HCT116 (cell line): ENCODE measurements at regions not wholly inside any gene's neighbourhood (a gene's known extent, or its start where the extent isn't known, plus 50 kb on each side); places are given as distances from the start of the nearest gene placed in this dataset.

Experiments
- ATAC-seq: fragments of 200-7000 bp; cut with Tn5 transposase; 2 replicates; pipeline ENCODE4 v1.9.1; 2020; ENCODE audit warnings: mild to moderate bottlenecking, moderate library complexity
- BruUV-seq: library from RNA; stranded (reverse); fragments of 400-500 nt; replicated peaks from 2 replicates; lab custom pipeline; 2021; lab: Mats Ljungman, UMichigan
- CTCF ChIA-PET: fragments of 300-600 bp; sonication (Branson Sonifier 250); formaldehyde crosslinking; loops from one replicate; lab custom pipeline; 2021; ENCODE audit warnings: antibody characterized with exemption; lab: Charles Lee
- POLR2A ChIA-PET: fragments of 300-600, 350-600 bp; sonication (Branson Sonifier 250); formaldehyde crosslinking; loops from one replicate; lab custom pipeline; 2021; ENCODE audit warnings: antibody characterized with exemption; lab: Charles Lee
- RAD21 ChIA-PET, 2 experiments: fragments of 300-600 bp; sonication (Branson Sonifier 250); formaldehyde crosslinking; loops; one replicate each; lab custom pipeline; 2023; ENCODE audit warnings: low total read pairs in 2 of 2; ENCODE audit not compliant: uncharacterized antibody in 2 of 2, unreplicated experiment in 2 of 2, low non-redundant PET in 1 of 2; lab: Charles Lee
- DNase-seq: peaks from one replicate; pipeline ENCODE4 v3.0.0-alpha.2; 2010; ENCODE audit warnings: low read depth, low spot score
- H2AFZ ChIP-seq: fragments of 200-600 bp; shearing (Covaris generic), sonication (generic); 2 replicates; pipeline ENCODE4 v1.6.1; 2017; ENCODE audit warnings: low read depth, mixed run types, mixed read lengths, antibody characterized with exemption, low read length; ENCODE audit not compliant: poor library complexity, severe bottlenecking
- H3K27ac ChIP-seq: 2 replicates; pipeline ENCODE4 v1.5.1; 2012; ENCODE audit warnings: low read depth, low read length
- H3K27me3 ChIP-seq: fragments of 200-600 bp; sonication (generic); 2 replicates; pipeline ENCODE4 v1.6.1; 2016; ENCODE audit warnings: mixed run types, low read length, mixed read lengths; ENCODE audit not compliant: insufficient read depth
- H3K36me3 ChIP-seq, 2 experiments: fragments of 200-500 bp in 1 of 2; fragments of 200-600 bp in 1 of 2; sonication (Bioruptor generic) in 1 of 2; sonication (generic) in 1 of 2; 2 replicates each; pipeline versions ENCODE4 v1.5.1 to v1.6.1; 2014 to 2016; ENCODE audit warnings: low read length in 2 of 2, inconsistent platforms in 1 of 2, mixed read lengths in 1 of 2, mixed run types in 1 of 2; ENCODE audit not compliant: insufficient read depth in 2 of 2, control insufficient read depth in 1 of 2
- H3K4me1 ChIP-seq, 2 experiments: fragments of 200-600 bp in 1 of 2; sonication (generic) in 1 of 2; 2 replicates each; pipeline versions ENCODE4 v1.5.1 to v1.6.1; 2012 to 2017; ENCODE audit warnings: low read length in 2 of 2, inconsistent platforms in 1 of 2, mild to moderate bottlenecking in 1 of 2, mixed read lengths in 1 of 2, mixed run types in 1 of 2, moderate library complexity in 1 of 2; ENCODE audit not compliant: insufficient read depth in 2 of 2, control insufficient read depth in 1 of 2
- H3K4me2 ChIP-seq: fragments of 200-600 bp; sonication (generic); 2 replicates; pipeline ENCODE4 v1.6.1; 2017; ENCODE audit warnings: mixed run types, low read length, mixed read lengths
- H3K4me3 ChIP-seq, 2 experiments: fragments of 200-600 bp in 1 of 2; sonication (generic) in 1 of 2; replicated peaks in 1 of 2; 2 replicates each; pipeline ENCODE4 v1.5.1; 2011 to 2016; ENCODE audit warnings: low read length in 2 of 2, control low read depth in 1 of 2, low read depth in 1 of 2, mild to moderate bottlenecking in 1 of 2, mixed read lengths in 1 of 2, mixed run types in 1 of 2
- H3K79me2 ChIP-seq: fragments of 200-600 bp; sonication (generic); 2 replicates; pipeline ENCODE4 v1.6.1; 2017; ENCODE audit warnings: mild to moderate bottlenecking, mixed run types, low read length, moderate library complexity, mixed read lengths; ENCODE audit not compliant: insufficient read depth
- H3K9ac ChIP-seq: fragments of 200-600 bp; sonication (generic); 2 replicates; pipeline ENCODE4 v1.6.1; 2016; ENCODE audit warnings: low read length, mixed read lengths
- H3K9me2 ChIP-seq: fragments of 200-600 bp; sonication (generic), shearing (Covaris generic); 2 replicates; pipeline ENCODE4 v1.6.1; 2017; ENCODE audit warnings: mixed run types, mild to moderate bottlenecking, moderate library complexity; ENCODE audit not compliant: insufficient read depth
- H3K9me3 ChIP-seq, 2 experiments: fragments of 200-500 bp in 1 of 2; fragments of 200-600 bp in 1 of 2; sonication (Bioruptor generic) in 1 of 2; sonication (generic) in 1 of 2; 2 replicates each; pipeline ENCODE4 v1.6.1; 2014 to 2017; ENCODE audit warnings: low read length in 2 of 2, mixed read lengths in 2 of 2, inconsistent platforms in 1 of 2, low read depth in 1 of 2, mild to moderate bottlenecking in 1 of 2, mixed run types in 1 of 2, moderate library complexity in 1 of 2; ENCODE audit not compliant: control insufficient read depth in 1 of 2, insufficient read depth in 1 of 2
- H4K20me1 ChIP-seq: fragments of 200-600 bp; sonication (generic), shearing (Covaris generic); 2 replicates; pipeline ENCODE4 v1.6.1; 2017; ENCODE audit warnings: mixed run types, mild to moderate bottlenecking, moderate library complexity; ENCODE audit not compliant: insufficient read depth
- EGR1 ChIP-seq: IDR thresholded peaks from 2 replicates; pipeline ENCODE4 v1.6.1; 2012; ENCODE audit warnings: low read depth
- EZH2 ChIP-seq: fragments of 200-600 bp; sonication (generic); IDR thresholded peaks from 2 replicates; pipeline ENCODE4 v1.6.1; 2017; ENCODE audit warnings: antibody characterized with exemption, mixed run types
- POLR2A ChIP-seq: IDR thresholded peaks from 2 replicates; pipeline ENCODE4 v1.7.0; 2011; ENCODE audit warnings: borderline replicate concordance; ENCODE audit not compliant: insufficient read depth, insufficient read length; ENCODE audit errors: extremely low read depth
- RAD21 ChIP-seq: IDR thresholded peaks from 2 replicates; pipeline ENCODE4 v1.6.1; 2012; ENCODE audit warnings: low read depth, mild to moderate bottlenecking
- REST ChIP-seq: IDR thresholded peaks from 2 replicates; pipeline ENCODE4 v1.6.1; 2012; ENCODE audit warnings: low read depth
- SIN3A ChIP-seq: IDR thresholded peaks from 2 replicates; pipeline ENCODE4 v1.6.1; 2012; ENCODE audit warnings: low read depth
- SP1 ChIP-seq: IDR thresholded peaks from 2 replicates; pipeline ENCODE4 v1.6.1; 2012; ENCODE audit warnings: low read depth
- SRF ChIP-seq: IDR thresholded peaks from 2 replicates; pipeline ENCODE4 v1.6.1; 2012; ENCODE audit warnings: low read depth
- TCF7L2 ChIP-seq: IDR thresholded peaks from 2 replicates; pipeline ENCODE4 v1.7.0; 2011; ENCODE audit warnings: borderline replicate concordance, inconsistent platforms; ENCODE audit not compliant: insufficient read depth, insufficient read length; ENCODE audit errors: extremely low read depth
- YY1 ChIP-seq: IDR thresholded peaks from 2 replicates; pipeline ENCODE4 v1.6.1; 2011; ENCODE audit warnings: low read length, low read depth, moderate library complexity, mild to moderate bottlenecking; ENCODE audit not compliant: insufficient replicate concordance; ENCODE audit errors: extremely low read depth
- ZFX ChIP-seq: fragments of 450-650 bp; IDR thresholded peaks from 2 replicates; pipeline ENCODE4 v1.6.1; 2017
- intact Hi-C: fragments of 100-400 bp; cut with micrococcal nuclease; formaldehyde crosslinking; loops from 2 replicates; pipeline ENCODE4 v1.10.0; 2022
- TF ChIP-seq, protein P1 (sequence below): IDR thresholded peaks from 2 replicates; pipeline ENCODE4 v1.6.1; 2012
- TF ChIP-seq, protein P2 (sequence below), 3 experiments: fragments of 200-600 bp in 1 of 3; sonication (generic) in 1 of 3; IDR thresholded peaks in 2 of 3; conservative IDR thresholded peaks in 1 of 3; 2 replicates each; pipeline ENCODE4 v1.5.1; 2012 to 2017; ENCODE audit warnings: low read depth in 2 of 3, low read length in 2 of 3, antibody characterized with exemption in 1 of 3, borderline replicate concordance in 1 of 3, control low read depth in 1 of 3, mild to moderate bottlenecking in 1 of 3, mixed read lengths in 1 of 3, mixed run types in 1 of 3, moderate library complexity in 1 of 3; ENCODE audit not compliant: insufficient read depth in 1 of 3

GRCh38 chr1:98179151-98179773 is 258.4 kb upstream of the DPYD start:
- no peak for ATAC-seq
- no peak overlapping the region for H3K27ac ChIP-seq
- no peaks in the 10 kb centered on the region for H3K27me3 ChIP-seq
- H3K9ac ChIP-seq = no peak overlapping the region
- no peaks in the 10 kb centered on the region for H3K4me1 ChIP-seq
- no peak overlapping the region for H2AFZ ChIP-seq
- H3K4me2 ChIP-seq = no peak overlapping the region
- ChIA-PET RAD21 (no interaction called here), POLR2A (no interaction called here), CTCF (no interaction called here)
- H3K36me3 ChIP-seq = no peaks in the 10 kb centered on the region
- no TSS peak for BruUV-seq
- H3K79me2 ChIP-seq = no peaks in the 10 kb centered on the region
- no peaks in the 10 kb centered on the region for H3K9me3 ChIP-seq
- DNase-seq = no peak
- intact Hi-C loops = no loop called here
- H3K4me3 ChIP-seq = no peak overlapping the region
- TF ChIP-seq SIN3A (no peak), SRF (no peak), EZH2 (no peak), TCF7L2 (no peak), POLR2A (no peak), ZFX (no peak), REST (no peak), EGR1 (no peak), RAD21 (no peak), SP1 (no peak), YY1 (no peak)
- TF ChIP-seq, protein P1, sequence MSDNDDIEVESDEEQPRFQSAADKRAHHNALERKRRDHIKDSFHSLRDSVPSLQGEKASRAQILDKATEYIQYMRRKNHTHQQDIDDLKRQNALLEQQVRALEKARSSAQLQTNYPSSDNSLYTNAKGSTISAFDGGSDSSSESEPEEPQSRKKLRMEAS = no peak
- TF ChIP-seq, protein P2, sequence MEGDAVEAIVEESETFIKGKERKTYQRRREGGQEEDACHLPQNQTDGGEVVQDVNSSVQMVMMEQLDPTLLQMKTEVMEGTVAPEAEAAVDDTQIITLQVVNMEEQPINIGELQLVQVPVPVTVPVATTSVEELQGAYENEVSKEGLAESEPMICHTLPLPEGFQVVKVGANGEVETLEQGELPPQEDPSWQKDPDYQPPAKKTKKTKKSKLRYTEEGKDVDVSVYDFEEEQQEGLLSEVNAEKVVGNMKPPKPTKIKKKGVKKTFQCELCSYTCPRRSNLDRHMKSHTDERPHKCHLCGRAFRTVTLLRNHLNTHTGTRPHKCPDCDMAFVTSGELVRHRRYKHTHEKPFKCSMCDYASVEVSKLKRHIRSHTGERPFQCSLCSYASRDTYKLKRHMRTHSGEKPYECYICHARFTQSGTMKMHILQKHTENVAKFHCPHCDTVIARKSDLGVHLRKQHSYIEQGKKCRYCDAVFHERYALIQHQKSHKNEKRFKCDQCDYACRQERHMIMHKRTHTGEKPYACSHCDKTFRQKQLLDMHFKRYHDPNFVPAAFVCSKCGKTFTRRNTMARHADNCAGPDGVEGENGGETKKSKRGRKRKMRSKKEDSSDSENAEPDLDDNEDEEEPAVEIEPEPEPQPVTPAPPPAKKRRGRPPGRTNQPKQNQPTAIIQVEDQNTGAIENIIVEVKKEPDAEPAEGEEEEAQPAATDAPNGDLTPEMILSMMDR (IDR thresholded peaks at IDR 0.05 in 2 of 3, conservative IDR thresholded peaks at IDR 0.05 in 1 of 3; ENCODE audit: borderline replicate concordance in 1 of 3, insufficient read depth in 1 of 3, low read depth in 2 of 3, low read length in 2 of 3) = no peak
- H4K20me1 ChIP-seq = no peaks in the 10 kb centered on the region
- H3K9me2 ChIP-seq = no peaks in the 10 kb centered on the region
